AG08396 (cell line): ENCODE measurements at regions not wholly inside any gene's neighbourhood (a gene's known extent, or its start where the extent isn't known, plus 50 kb on each side); places are given as distances from the start of the nearest gene placed in this dataset.
"Not testable (repeated sequence)": the region's sequence is repeated elsewhere in the genome, so short reads cannot be mapped to it uniquely, and the experiment has no call there.

ENCODE experiments used
- DNase-seq: peaks from one replicate; pipeline ENCODE4 v3.0.0; 2012; ENCODE audit warnings: low spot score, mixed read lengths

- no peak for DNase-seq
These were observed 261.5 kb downstream of the ADGRL2 start for GRCh38 chr1:82062206-82062605.

GRCh38 chr1:82059959-82060358, 259.2 kb downstream of the ADGRL2 start:
- no peak for DNase-seq

GRCh38 chr1:82057011-82057410, 256.3 kb downstream of the ADGRL2 start:
- no peak for DNase-seq

DNA sequence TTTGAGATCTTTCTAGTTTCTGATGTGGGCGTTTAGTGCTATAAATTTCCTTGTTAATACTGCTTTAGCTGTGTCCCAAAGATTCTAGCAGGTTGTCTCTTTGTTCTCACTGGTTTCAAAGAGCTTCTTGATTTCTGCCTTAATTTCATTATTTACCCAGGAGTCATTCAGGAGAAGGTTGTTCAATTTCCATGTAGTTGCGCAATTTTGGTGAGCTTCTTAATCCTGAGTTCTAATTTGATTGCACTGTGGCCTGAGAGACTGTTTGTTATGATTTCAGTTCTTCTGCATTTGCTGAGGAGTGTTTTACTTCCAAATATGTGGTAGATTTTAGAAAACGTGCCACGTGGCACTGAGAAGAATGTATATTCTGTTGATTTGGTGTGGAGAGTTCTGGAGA, 254.6 kb downstream of the ADGRL2 start:
- DNase-seq = not testable (repeated sequence)

DNA sequence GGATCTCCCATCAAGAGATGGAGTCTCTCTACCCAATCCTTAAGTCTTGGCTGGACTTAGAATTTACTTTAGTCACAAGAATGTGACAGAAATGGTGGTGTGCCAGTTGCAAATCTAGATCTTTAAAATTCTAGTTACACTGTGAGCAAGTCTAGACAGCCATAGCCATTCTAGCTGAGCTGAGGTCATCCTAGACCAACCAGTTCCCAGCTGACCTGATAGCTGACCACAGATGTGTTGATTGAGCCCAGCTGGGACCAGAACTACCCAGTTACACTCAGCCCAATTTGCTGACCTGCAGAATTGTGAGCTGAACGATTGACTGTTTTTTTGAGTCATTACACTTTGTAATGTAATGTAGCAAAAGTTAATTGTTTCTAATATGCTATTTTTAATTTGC, 251.8 kb downstream of the ADGRL2 start:
- DNase-seq = no peak

- no peak for DNase-seq
These were observed 247.9 kb downstream of the ADGRL2 start for GRCh38 chr1:82048596-82048995.

DNA sequence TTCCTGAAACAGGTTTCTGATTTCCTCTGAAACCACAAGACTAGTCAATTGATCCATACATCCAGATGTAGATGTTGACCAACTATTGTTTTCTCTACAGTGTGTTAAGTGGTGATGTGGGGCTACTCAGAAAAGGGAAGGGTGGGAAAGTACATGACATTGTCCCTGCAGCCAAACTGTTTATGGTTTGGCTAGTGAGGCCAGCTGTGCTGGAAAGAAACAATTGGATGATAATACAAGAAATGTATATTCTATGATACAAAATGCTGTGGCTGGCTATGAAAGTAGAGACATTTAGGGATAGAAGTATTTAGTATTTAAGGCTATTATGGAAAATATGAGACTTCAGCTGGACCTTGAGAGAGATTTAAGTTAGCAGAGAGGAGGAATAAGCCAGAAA, 244.5 kb downstream of the ADGRL2 start:
- no peak for DNase-seq

- no peak for DNase-seq
These were observed 243.8 kb downstream of the ADGRL2 start for GRCh38 chr1:82044536-82044935.

DNA sequence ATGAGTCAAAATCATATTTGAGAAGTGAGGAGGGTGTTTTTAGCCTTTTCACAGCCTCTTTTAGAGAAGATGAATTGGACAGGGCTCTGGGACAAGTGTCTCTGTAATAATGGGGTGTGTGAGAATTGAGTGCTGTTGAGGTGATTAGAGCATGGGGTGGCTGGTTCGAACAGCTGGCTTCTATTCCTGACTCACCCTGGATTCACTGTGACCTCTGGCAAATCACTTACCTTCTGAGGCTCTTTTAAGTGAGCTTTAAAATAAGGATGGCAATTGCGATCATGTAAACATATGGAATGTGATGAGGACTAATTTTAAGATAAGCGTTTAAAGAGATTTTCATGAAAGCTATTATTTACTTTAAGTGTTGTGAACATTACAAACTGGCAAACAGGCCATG, 243.4 kb downstream of the ADGRL2 start:
- no peak for DNase-seq

DNA sequence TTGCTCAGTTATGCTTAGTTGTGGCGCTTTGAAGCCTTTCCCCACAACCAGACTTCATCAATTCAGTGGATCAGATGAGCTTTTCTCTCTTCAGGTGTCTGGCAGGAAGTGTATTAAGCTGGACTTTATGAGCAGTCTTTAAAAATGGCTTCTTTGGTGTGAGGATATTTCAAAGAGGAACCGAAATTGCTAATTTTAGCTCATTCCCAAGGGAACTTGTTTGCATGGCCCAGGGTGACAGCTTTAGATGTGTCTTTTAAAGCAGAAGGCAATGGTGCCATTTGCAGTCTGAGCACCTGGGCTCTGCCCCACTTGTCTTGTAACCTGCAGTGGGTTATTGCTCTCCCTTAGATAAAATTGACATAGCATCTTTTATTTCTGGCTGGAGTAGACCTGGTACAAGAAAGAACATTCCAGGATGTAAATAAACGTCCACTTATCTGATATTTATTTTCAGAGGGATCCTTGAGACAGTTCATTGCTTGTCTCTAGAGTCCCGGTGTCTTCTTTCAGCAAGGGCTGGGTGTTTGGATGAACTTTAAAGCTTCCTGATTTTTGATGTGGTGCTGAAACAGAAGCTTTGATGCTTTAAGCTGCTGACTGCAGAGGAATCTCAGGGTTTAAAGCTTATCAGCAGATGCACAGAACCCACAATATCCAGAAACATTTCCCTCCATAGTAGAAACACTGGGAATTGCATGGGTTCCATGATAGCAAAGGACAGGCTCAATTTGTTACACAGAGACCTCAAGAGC, 241.7 kb downstream of the ADGRL2 start:
- no peak for DNase-seq
